GM20000 (cell line): ENCODE measurements at regions not wholly inside any gene's neighbourhood (a gene's known extent, or its start where the extent isn't known, plus 50 kb on each side); places are given as distances from the start of the nearest gene placed in this dataset.

Experiments
- DNase-seq: peaks from one replicate; pipeline ENCODE4 v3.0.0; 2012; ENCODE audit warnings: low spot score
- CTCF ChIP-seq: IDR thresholded peaks from 2 replicates; pipeline ENCODE4 v1.5.1; 2012; ENCODE audit warnings: mild to moderate bottlenecking, control low read depth; ENCODE audit errors: extremely low read depth, missing control alignments

GRCh38 chr15:98232761-98233160 lies 272.3 kb downstream of the ARRDC4 start:
- no peak for TF ChIP-seq CTCF
- no peak for DNase-seq

- TF ChIP-seq CTCF, result no peak
- DNase-seq, result no peak
These were observed 273.4 kb downstream of the ARRDC4 start for GRCh38 chr15:98233873-98234272.

- DNase-seq, result no peak
- TF ChIP-seq CTCF, result no peak
These were observed 279.8 kb downstream of the ARRDC4 start for GRCh38 chr15:98240303-98240702.

GRCh38 chr15:98241032-98241554 lies 280.6 kb downstream of the ARRDC4 start:
- no peak for TF ChIP-seq CTCF
- DNase-seq, result no peak

- no peak for TF ChIP-seq CTCF
- no peak for DNase-seq
These were observed 296.8 kb downstream of the ARRDC4 start for GRCh38 chr15:98257290-98257689.

GRCh38 chr15:98263787-98264186 lies 303.3 kb downstream of the ARRDC4 start:
- no peak for TF ChIP-seq CTCF
- no peak for DNase-seq

- DNase-seq, result no peak
- TF ChIP-seq CTCF, result no peak
These were observed 305.8 kb downstream of the ARRDC4 start for GRCh38 chr15:98266295-98266694.
